NOMO-1 treated with dmso at 0.1 percent for 144 hours (cell line): ENCODE measurements at regions not wholly inside any gene's neighbourhood (a gene's known extent, or its start where the extent isn't known, plus 50 kb on each side); places are given as distances from the start of the nearest gene placed in this dataset.

Source experiments
- DNase-seq: peaks from one replicate; lab custom pipeline; 2025; ENCODE audit not compliant: unreplicated experiment; lab: John Stamatoyannopoulos, UW

DNA sequence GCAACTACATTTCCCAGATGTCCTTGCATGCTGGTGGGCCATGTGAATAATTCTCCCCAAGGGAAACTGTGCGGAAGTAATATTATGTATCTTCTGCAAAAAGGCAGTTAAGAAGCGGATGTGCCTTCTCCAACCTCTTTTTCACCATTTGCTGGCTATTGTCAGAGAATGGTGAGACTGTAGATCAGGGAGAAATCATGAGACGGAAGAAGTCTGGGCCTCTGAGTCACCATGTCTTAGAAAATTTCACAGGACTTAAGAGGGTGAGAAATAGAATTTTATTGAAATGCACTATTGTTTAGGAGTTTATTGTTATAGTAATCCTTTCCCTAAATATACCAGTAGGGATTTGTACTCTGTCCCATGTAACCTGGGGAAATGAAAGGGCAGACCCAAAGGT, 298.7 kb upstream of the ZC3H12C start:
- no peak for DNase-seq

- DNase-seq: no peak
Observed at GRCh38 chr11:109795234-109795633, 298.0 kb upstream of the ZC3H12C start.

- no peak for DNase-seq
Observed at GRCh38 chr11:109796253-109796652, 296.9 kb upstream of the ZC3H12C start.

DNA sequence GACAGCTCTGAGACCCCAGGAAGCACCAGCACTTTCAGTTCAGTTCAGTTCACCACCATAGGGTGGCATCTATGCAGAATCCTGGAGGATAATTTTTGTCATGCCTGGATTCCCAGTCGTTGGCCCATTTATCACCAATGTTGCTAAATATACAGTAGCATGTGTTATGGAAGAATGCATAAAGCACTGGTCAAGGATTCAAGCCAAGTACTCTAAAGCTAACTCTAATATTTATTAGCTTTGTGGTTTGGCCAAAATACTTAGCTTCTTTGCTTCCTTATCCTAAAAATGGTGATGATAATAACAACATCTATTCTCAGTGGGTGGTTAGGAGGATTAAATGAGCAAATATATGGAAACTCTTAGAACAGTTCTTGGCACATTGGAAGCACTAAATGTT, 294.7 kb upstream of the ZC3H12C start:
- no peak for DNase-seq

GRCh38 chr11:109799604-109800003, 293.6 kb upstream of the ZC3H12C start:
- no peak for DNase-seq

DNA sequence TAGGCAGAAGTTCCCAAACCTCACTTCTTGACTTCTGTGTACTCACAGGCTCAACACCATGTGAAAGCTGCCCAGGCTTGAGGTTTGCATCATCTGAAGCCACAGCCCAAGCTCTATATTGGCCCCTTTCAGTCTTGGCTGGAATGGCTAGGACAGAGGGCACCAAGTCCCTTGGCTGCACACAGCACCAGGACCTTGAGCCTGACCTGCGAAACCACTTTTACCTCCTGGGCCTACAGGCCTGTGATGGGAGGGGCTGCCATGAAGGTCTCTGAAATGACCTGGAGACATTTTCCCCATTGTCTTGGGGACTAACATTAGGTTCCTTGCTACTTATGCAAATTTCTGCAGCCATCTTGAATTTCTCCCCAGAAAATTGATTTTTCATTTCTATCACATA, 288.3 kb upstream of the ZC3H12C start:
- no peak for DNase-seq

DNA sequence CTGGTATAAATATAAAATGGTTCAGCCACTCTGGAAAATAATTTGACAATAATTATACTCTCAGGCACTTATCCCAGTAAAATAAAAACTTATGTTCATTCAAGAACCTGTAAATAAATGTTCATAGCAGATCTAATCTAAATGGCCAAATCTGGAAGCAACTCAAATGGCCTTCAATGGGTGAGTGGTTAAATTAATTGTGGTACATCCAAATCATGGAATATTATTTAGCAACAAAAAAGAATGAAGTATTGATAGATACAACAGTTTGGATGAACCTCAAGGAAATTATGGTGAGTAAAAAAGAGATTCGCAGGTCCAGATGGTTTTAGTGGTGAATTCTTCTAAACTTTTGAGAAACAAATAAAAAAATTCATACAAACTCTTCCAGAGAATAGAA, 287.0 kb upstream of the ZC3H12C start:
- no peak for DNase-seq

GRCh38 chr11:109808569-109808968, 284.6 kb upstream of the ZC3H12C start:
- DNase-seq: no peak

GRCh38 chr11:109814824-109815223, 278.4 kb upstream of the ZC3H12C start:
- DNase-seq: no peak

DNA sequence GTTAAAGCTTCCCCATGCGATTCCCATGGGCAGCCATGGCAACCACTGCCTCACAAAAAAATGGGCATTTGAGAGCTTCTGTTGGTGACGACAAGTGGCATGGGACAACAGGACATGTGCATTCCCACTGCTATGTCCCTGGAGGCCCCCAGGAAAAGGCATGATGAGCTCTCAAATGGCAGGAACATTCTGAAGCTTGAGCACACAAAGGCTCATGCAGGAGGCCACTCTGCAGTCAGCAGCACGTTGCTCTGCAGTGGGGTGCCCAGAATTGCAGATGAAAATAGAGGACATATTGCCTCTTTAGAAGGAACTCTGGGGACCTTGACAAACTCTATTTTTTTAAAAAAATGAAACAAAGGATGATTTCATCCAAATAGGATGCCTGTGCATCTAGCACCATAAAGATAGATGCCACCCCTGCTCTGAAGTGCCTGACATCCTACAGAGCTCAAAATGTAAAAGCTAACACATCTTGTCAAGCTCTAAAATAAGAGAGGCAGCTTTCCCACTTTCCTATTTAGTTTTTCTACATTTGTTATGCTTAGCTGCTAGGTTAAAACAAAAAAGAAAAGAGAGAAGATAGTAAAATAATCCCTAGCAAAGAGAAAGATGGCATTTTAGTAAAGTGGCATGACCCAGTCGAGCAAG, 277.6 kb upstream of the ZC3H12C start:
- DNase-seq: no peak

- DNase-seq: no peak
Observed at GRCh38 chr11:109818290-109818689, 274.9 kb upstream of the ZC3H12C start.

GRCh38 chr11:109819410-109819809, 273.8 kb upstream of the ZC3H12C start:
- no peak for DNase-seq

GRCh38 chr11:109821511-109821910, 271.7 kb upstream of the ZC3H12C start:
- no peak for DNase-seq

DNA sequence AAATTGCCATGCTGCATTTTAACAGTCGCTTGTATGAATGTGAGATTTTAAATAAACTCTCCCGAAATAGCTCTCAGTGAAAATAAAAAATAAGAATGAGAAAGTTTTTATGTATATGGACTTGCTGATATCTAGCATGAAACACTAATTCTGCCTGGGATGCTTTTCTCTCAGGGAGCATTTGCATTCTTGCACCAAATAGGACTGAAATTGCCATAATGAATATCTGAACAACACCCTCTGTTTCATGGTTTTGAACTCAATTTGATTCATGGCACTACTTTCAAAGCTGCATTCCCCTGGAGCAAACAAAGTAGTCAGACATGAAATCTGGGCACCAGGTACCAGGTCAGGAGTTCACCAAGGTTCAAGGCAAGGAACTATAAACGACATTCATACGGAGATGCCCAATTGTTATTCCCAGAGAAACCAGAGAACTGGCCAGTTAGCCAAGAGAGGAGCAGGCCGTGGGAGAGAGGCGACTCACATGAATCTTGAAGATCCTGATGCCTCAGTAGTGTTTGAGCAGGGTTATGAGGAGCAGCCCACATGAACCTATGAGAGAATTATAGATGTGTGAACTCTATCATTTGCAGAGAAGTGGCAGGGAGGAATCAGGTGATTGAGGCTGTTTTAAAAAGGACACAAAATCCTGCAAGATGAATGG, 270.6 kb upstream of the ZC3H12C start:
- no peak for DNase-seq

DNA sequence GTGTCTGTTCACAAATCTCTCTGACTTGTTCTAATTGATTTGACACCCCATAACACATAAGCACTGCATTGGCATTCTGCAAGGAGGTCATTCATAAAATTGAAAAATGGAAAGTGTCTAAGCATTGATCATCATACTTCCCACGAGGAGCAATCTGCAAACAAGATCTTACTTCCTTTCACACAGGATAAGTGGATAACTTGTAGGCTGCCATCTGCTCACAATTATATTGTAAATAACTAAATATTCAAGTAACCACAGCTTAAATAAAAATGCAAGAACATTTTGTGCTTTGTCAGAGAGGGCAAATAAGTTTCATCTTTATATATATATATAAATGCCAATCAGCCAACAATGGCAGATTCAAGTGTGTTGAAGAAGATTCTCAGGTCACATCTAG, 264.8 kb upstream of the ZC3H12C start:
- DNase-seq: no peak

- no peak for DNase-seq
Observed at GRCh38 chr11:109838026-109838425, 255.2 kb upstream of the ZC3H12C start.

GRCh38 chr11:109845437-109845836, 247.8 kb upstream of the ZC3H12C start:
- DNase-seq: no peak

DNA sequence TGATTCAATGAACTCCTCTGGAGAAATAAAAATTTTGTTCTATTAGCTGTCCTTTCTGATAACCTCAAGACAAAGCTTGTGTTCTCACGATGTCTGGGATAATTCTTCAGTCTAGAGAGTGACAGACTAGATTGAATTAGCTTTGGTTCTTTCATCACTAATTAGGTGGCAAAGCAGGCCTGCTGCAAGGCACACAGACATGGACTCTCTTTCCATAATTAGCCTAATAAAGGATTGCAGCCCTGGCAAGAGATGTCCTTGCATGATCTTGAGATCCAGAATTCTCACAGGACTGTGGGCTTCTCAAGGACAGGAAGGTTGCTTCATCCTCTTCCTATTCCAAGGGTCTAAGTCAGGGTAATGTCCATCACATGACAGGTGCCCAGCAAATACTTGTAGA, 245.6 kb upstream of the ZC3H12C start:
- no peak for DNase-seq

GRCh38 chr11:109849051-109849450, 244.1 kb upstream of the ZC3H12C start:
- no peak for DNase-seq

- no peak for DNase-seq
Observed at GRCh38 chr11:109849946-109850345, 243.2 kb upstream of the ZC3H12C start.

- no peak for DNase-seq
Observed at GRCh38 chr11:109851780-109852390, 241.3 kb upstream of the ZC3H12C start.

DNA sequence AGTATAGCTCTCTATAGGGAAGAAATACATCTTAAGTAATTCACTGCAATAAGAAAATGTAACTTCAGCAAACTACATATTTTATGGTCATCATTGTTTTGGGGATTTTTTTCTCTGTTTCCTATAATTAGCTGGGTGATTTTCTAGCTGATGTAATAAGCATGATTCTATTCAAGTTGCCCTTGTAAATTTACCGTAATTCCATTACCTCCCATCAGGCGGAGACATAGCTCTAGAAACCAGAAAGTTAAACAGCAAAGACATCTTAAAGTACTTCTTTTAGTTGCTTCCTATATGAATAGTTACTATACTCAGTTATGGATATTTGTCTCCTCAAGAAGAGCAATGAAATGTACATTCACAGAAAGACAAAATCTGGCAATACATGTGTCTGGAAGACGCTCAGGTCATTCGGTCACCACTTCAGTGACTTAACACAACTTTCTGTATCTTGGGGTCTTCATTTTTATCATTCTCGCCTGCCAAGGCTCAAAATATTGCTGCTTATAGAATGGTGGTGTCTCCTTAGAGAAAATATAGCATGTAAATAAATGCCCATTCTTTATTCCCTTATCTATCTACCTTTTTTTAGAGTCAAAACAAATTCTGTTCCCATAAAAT, 239.9 kb upstream of the ZC3H12C start:
- DNase-seq: no peak
